G401 (cell line): ENCODE measurements at regions not wholly inside any gene's neighbourhood (a gene's known extent, or its start where the extent isn't known, plus 50 kb on each side); places are given as distances from the start of the nearest gene placed in this dataset.
"Not testable (repeated sequence)": the region's sequence is repeated elsewhere in the genome, so short reads cannot be mapped to it uniquely, and the experiment has no call there.

Experiments used
- DNase-seq: peaks from one replicate; pipeline ENCODE4 v3.0.0-alpha.2; 2015; ENCODE audit warnings: low spot score
- in situ Hi-C: cut with HindIII; loops from 2 replicates; pipeline ENCODE4 v1.10.0; 2016; ENCODE audit warnings: low sequenced_read_pairs, mixed read lengths

- DNase-seq, in situ Hi-C loops: not testable (repeated sequence)
These were observed 106.3 kb upstream of the PAXBP1 start for GRCh38 chr21:32877888-32878287.

GRCh38 chr21:32878661-32879060, 107.1 kb upstream of the PAXBP1 start:
- no peak for DNase-seq
- in situ Hi-C loops, result no loop called here

DNA sequence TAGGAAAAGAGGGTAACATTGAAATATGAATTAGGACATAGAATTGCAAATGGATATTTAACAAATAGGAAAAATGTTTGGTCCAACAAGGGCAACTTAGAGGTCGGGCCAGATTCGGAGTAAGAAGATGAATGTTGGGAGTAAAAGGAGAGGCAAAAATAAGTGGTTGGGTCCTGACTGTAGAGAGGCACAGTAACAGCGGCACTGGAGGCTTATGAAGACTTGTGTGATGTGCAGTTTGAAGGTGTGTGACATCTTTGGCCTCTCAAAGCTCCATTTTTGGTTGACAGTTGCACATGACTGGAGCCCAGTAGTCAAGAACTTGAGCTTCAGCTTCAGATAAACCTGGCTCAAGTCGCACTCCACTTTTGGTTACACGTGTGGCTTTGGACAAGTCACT, 109.9 kb upstream of the PAXBP1 start:
- in situ Hi-C loops, result no loop called here
- no peak for DNase-seq

- in situ Hi-C loops, result no loop called here
These were observed 112.5 kb upstream of the PAXBP1 start for GRCh38 chr21:32884062-32884461.

GRCh38 chr21:32886339-32886738, 114.8 kb upstream of the PAXBP1 start:
- in situ Hi-C loops, result no loop called here
- no peak for DNase-seq

More at GRCh38 chr21:32884062-32884461, 112.5 kb upstream of the PAXBP1 start:
- no peak for DNase-seq

- no peak for DNase-seq
- in situ Hi-C loops, result no loop called here
These were observed 115.5 kb upstream of the PAXBP1 start for GRCh38 chr21:32887026-32887425.

DNA sequence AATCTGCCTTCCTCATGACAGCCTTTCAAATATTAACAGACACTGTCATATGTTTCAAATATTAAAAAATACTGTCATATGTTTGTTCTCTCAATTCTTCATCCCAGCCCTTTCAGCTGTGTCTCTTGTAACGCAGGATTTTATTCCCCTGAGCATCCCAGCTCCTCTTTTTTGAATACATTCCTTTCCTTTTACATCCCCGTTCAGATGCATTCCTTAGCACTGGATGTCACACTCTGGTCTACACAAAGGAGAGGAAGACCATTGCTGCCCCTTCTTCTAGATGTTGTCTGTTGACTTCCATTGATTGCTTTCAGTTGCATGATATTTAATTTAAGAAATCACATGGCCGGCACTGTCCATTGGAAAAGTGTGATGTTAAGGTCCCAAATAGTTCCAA, 117.4 kb upstream of the PAXBP1 start:
- DNase-seq, result no peak
- in situ Hi-C loops, result no loop called here

DNA sequence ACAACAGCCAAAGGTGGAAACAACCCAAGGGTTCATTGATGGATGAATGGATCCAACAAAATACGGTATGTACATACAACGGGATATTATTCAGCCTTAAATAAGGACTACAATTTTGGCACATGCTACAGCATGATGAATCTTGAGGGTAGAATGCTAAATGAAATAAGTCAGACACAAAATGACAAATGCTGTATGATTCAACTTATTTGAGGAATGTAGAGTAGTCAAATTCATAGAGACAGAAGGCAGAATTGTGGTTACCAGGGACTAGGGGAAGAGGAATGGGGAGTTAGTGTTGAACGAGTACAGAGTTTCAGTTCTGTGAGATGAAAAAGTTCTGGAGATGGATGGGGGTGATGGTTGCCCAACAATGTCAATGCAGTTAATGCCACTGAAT, 118.0 kb upstream of the PAXBP1 start:
- in situ Hi-C loops, result no loop called here
- no peak for DNase-seq

DNA sequence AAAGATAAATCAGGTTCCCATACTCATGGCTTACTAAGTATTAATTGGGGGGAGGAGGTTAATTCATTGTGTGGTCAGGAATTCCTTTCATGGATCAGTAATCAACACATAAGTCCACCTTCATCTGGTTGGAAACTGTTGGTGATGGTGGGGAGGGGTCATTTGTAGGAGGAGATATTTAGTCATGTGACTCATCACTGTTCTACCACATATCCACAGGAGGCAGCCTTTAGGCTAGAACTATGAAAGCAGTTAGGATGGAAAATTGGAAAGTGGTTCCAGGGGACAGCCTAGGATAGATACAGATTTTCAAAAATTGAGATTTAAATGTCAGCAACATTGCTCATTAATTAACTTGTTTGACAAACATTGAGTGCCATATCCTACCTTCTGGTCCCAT, 122.8 kb upstream of the PAXBP1 start:
- no peak for DNase-seq
- in situ Hi-C loops, result no loop called here

DNA sequence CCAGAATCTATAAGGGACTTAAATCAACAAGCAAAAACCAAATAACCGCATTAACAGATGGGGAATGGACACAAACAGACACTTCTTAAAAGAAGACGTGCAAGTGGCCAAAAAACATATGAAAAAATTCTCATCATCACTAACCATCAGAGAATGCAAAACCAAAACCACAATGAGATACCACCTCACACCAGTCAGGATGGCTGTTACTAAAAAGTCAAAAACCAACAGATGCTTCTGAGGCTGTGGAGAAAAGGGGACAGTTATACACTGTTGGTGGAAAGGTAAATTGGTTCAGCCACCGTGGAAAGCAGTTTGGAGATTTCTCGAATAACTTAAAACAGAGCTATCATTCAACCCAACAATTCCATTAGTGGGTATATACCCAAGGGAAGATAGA, 124.9 kb upstream of the OLIG2 start:
- no peak for DNase-seq
- in situ Hi-C loops, result no loop called here

DNA sequence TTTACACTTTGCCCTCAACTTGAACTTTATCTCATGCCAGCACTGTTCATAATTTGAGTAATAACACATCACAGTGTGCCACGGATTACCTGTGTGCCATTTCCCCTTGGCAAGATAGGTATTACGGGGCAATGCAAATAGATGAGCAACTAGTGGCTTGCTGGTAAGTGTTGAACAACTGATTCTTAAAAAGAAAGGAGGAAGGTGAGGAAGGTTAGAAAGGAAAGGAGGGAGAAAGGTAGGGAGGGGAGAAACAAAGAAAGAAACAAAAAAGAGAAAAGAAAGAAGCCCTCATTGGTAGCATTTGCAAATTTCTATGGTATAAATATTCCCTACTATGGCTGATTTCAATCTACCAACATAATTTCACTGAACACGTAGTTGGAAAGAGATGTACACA, 118.2 kb upstream of the OLIG2 start:
- no peak for DNase-seq
- in situ Hi-C loops, result no loop called here

GRCh38 chr21:32908534-32908933, 117.2 kb upstream of the OLIG2 start:
- DNase-seq, result no peak
- in situ Hi-C loops, result no loop called here

DNA sequence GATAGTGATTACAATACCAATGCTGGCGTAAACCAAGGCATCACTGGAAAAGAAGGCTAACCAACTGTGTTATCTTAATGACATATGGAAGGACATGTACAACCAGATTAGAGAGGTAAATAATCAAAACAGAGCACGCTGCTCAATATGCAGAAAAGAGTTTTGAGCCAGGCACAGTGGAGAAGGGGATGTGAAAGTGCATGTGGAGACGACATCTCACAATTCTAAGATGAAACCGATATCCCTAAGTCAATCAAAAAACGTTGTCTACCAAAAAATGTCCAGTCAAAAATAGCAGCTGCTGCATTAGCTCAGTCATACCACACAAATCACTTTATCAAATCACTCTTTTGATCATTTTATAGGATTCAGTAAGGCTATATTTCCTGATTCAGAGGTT, 116.3 kb upstream of the OLIG2 start:
- no peak for DNase-seq
- in situ Hi-C loops, result no loop called here

DNA sequence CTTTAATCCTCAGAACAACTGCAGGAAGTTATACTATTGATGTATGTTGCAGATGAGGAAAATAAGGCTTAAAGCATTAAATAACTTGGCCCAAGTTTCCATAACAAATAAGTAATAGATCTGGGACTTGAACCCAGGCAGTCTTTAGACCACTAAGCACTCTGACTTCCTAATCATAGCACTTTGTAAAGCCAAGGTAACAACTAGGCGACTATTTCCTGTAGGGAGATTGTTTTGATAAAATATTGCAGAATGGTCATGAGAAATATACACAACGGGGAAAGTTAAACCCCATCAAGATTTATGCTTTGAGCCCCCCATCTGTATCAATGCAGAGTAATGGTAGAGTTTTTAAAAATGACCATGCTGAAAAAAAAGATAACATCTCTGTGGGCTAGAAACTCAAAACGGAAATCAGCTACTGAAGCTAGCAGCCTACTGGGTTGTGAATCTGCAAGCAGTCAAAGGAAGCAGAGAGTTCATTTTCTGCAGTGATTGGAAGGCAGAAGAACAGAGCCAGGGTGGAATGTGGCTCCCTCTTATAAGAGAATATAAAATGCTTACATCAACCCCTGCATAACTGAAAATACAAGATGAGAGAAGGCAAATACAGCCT, 111.2 kb upstream of the OLIG2 start:
- in situ Hi-C loops, result no loop called here
- DNase-seq, result no peak

DNA sequence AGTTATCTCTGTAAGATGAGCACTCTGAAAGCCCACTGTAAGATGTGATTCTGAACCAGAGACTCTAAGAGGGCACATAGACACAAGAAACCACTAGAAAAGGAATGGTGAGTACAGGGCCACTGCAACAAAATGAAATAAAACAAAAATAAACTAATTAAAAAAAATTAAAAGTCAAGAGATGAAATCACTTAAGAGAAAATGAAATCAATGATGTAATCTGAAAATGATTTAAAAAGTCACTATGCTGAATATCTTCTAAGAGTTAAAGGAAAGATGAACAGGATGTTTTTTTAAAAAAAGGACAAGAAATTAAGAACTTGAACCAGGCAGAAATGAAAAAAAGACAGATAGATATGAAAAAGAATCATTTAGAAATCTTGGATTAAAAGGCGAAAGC, 110.6 kb upstream of the OLIG2 start:
- no peak for DNase-seq
- in situ Hi-C loops, result no loop called here

DNA sequence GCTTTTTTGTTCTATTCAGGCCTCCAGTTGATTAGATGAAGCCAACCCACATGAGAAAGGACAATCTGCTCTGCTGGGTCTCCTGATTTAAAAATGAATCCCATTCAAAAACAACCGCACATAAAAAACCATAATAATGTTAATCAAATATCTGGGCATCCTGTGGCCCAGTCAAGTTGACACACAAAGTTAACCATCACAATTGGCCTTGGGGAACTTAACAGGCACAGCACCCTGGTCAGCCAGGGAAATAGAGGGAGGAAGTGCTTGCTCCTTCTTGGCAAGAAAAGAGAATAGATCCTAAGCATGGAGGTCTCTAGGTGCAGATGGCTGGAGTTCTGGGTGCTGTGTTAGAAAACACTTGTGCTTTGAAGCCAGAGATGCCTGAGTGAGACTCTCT, 109.6 kb upstream of the OLIG2 start:
- in situ Hi-C loops, result no loop called here
- no peak for DNase-seq

DNA sequence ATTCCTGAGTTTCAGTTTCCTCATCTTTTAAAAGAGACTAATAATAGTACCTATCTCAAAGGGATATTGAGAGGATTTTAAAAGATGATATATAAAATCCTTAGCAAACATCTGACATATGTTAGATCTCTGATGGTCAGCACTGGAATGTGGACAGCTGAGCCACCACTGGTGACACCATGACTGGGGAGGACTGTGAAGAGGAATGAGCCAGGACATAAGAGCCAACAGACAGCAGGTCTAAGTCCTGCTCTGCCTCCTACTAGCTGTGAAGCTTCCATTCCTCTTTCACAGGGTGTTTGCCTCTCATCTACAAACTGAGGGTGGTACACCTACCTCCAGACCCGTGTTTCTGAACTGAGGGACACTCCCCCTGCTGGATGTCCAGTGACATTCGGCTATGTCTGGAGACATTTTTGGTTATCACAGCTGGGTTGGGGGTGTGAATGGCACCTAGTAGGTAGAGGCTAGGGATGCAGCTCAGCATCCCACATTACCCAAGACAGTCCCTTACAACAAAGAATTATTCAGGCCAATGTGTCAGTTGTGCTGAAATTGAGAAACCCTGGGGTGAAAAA, 109.1 kb upstream of the OLIG2 start:
- DNase-seq, result no peak

GRCh38 chr21:32917362-32918135, 108.2 kb upstream of the OLIG2 start:
- DNase-seq, result no peak
- in situ Hi-C loops, result no loop called here

More for the DNA sequence above, 109.1 kb upstream of the OLIG2 start:
- in situ Hi-C loops, result no loop called here

GRCh38 chr21:32918478-32919120, 107.1 kb upstream of the OLIG2 start:
- DNase-seq, result no peak
- in situ Hi-C loops, result no loop called here

DNA sequence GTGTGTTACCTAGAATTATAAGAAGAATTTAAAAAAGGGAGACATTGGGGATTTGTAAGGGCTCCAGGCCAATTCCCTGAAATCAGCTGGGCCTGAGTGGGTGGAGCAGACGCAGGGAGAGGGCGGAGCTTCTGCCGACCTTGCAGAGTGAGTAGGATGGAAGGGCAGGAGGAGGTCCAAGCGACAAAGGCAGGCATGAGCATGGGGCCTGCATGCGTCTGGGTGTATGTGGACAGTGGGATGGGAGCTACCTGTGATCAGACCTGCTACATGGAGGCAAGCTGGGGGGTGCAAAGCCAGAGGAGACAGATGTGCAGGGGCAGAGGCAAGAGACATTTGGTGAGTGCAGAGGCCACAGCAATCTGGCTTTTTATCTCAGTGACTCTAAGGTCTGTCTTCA, 105.3 kb upstream of the OLIG2 start:
- DNase-seq, result no peak
- in situ Hi-C loops, result no loop called here
